Keratinocyte (primary cell): ENCODE measurements at regions not wholly inside any gene's neighbourhood (a gene's known extent, or its start where the extent isn't known, plus 50 kb on each side); places are given as distances from the start of the nearest gene placed in this dataset.

ENCODE experiments used
- DNase-seq: peaks from one replicate; pipeline ENCODE4 v3.0.0-alpha.2; 2011; ENCODE audit warnings: low read depth, missing footprints, low spot score
- FAIRE-seq: peaks from 2 replicates; lab custom pipeline; 2011; peaks lifted over from hg19 to GRCh38; lab: Jason Lieb, UNC
- H2AFZ ChIP-seq: 2 replicates; pipeline ENCODE4 v1.6.0; 2012; ENCODE audit warnings: low read length, control low read depth, inconsistent platforms; ENCODE audit not compliant: control insufficient read depth
- H3K27ac ChIP-seq: 2 replicates; pipeline ENCODE4 v1.5.1; 2011; ENCODE audit warnings: low read length; ENCODE audit not compliant: control insufficient read depth, insufficient read depth
- H3K27me3 ChIP-seq: 3 replicates; pipeline ENCODE4 v1.6.0; 2011; ENCODE audit warnings: low read length; ENCODE audit not compliant: control insufficient read depth, insufficient read depth; ENCODE audit errors: extremely low read depth
- H3K36me3 ChIP-seq, 2 experiments: 2 replicates in 1 of 2; 3 replicates in 1 of 2; pipeline ENCODE4 v1.5.1; 2011; ENCODE audit warnings: low read length in 2 of 2, mild to moderate bottlenecking in 1 of 2; ENCODE audit not compliant: control insufficient read depth in 2 of 2, insufficient read depth in 2 of 2; ENCODE audit errors: extremely low read depth in 1 of 2
- H3K4me1 ChIP-seq: 3 replicates; pipeline ENCODE4 v1.5.1; 2011; ENCODE audit warnings: low read length; ENCODE audit not compliant: control insufficient read depth, insufficient read depth; ENCODE audit errors: extremely low read depth
- H3K4me2 ChIP-seq: 3 replicates; pipeline ENCODE4 v1.6.0; 2011; ENCODE audit warnings: low read depth, low read length; ENCODE audit not compliant: control insufficient read depth, insufficient read depth; ENCODE audit errors: extremely low read depth
- H3K4me3 ChIP-seq, 3 experiments: fragments of 200-600 bp in 1 of 3; sonication (generic) in 1 of 3; 2 replicates in 2 of 3; 3 replicates in 1 of 3; pipeline ENCODE4 v1.5.1; 2011 to 2016; ENCODE audit warnings: low read length in 3 of 3, mild to moderate bottlenecking in 3 of 3, control low read depth in 2 of 3, inconsistent platforms in 1 of 3, low read depth in 1 of 3, mixed read lengths in 1 of 3, mixed run types in 1 of 3, moderate library complexity in 1 of 3; ENCODE audit not compliant: control insufficient read depth in 2 of 3, insufficient read depth in 2 of 3; ENCODE audit errors: extremely low read depth in 1 of 3
- H3K79me2 ChIP-seq: 2 replicates; pipeline ENCODE4 v1.6.0; 2012; ENCODE audit warnings: low read length; ENCODE audit not compliant: control insufficient read depth, insufficient read depth
- H3K9ac ChIP-seq: 3 replicates; pipeline ENCODE4 v1.6.0; 2011; ENCODE audit warnings: low read length; ENCODE audit not compliant: control insufficient read depth, insufficient read depth; ENCODE audit errors: extremely low read depth
- H3K9me1 ChIP-seq: 3 replicates; pipeline ENCODE4 v1.6.0; 2011; ENCODE audit warnings: low read length; ENCODE audit not compliant: control insufficient read depth, insufficient read depth; ENCODE audit errors: extremely low read depth
- H3K9me3 ChIP-seq: 2 replicates; pipeline ENCODE4 v1.5.1; 2012; ENCODE audit warnings: low read depth, low read length; ENCODE audit not compliant: control insufficient read depth
- H4K20me1 ChIP-seq: 3 replicates; pipeline ENCODE4 v1.6.0; 2011; ENCODE audit warnings: low read length; ENCODE audit not compliant: control insufficient read depth, insufficient read depth; ENCODE audit errors: extremely low read depth
- EZH2 ChIP-seq: IDR thresholded peaks from one replicate; pipeline ENCODE4 v1.6.1; 2012; ENCODE audit warnings: inconsistent platforms, mild to moderate bottlenecking, low read length, moderate library complexity
- dilution Hi-C: fragments of 300-500 bp; cut with MboI; formaldehyde crosslinking; loops from one replicate; pipeline ENCODE4 v1.7.0; 2020; ENCODE audit warnings: low sequenced_read_pairs; ENCODE audit not compliant: extremely low pct_ligation_motif_present
- TF ChIP-seq, protein P1 (sequence below), 3 experiments: IDR thresholded peaks in 1 of 3; conservative IDR thresholded peaks in 1 of 3; optimal IDR thresholded peaks in 1 of 3; 2 replicates in 2 of 3; 3 replicates in 1 of 3; pipeline versions ENCODE3 to v1.5.1; 2011; ENCODE audit warnings: low read length in 3 of 3, mild to moderate bottlenecking in 3 of 3, moderate library complexity in 2 of 3, control low read depth in 1 of 3, inconsistent platforms in 1 of 3; ENCODE audit not compliant: insufficient read depth in 2 of 3; ENCODE audit errors: extremely low read depth in 1 of 3

DNA sequence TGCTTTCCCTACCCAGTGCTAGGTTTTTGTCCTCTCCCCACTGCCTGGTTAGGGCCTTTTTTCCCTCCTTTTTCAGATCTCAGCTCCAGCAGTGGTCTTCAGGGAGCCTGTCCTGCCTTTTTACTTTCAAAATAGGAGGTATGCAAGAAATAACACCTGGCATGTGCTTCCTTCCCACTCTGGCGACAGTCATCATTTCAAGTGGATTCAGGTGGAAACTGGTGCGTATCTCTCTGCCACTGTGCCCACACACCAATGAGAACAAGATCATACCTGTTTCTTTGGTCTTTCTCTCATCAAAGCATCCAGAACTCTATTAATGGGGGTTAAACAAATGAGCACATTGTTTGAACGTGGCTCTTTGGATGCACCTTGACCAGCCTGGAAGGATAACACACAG, 95.7 kb upstream of the GGTLC1 start:
- Histone ChIP-seq H2AFZ (no peak overlapping the region), H3K4me1 (no peaks in the 10 kb centered on the region), H3K4me2 (no peak overlapping the region), H4K20me1 (no peaks in the 10 kb centered on the region), H3K36me3 (no peaks in the 10 kb centered on the region), H3K27me3 (no peaks in the 10 kb centered on the region), H3K4me3 (no peak overlapping the region), H3K79me2 (no peaks in the 10 kb centered on the region), H3K9ac (no peak overlapping the region), H3K9me1 (no peaks in the 10 kb centered on the region), H3K9me3 (no peaks in the 10 kb centered on the region), H3K27ac (no peak overlapping the region)
- DNase-seq: no peak
- no peak for FAIRE-seq
- dilution Hi-C loops: no loop called here
- TF ChIP-seq, protein P1, sequence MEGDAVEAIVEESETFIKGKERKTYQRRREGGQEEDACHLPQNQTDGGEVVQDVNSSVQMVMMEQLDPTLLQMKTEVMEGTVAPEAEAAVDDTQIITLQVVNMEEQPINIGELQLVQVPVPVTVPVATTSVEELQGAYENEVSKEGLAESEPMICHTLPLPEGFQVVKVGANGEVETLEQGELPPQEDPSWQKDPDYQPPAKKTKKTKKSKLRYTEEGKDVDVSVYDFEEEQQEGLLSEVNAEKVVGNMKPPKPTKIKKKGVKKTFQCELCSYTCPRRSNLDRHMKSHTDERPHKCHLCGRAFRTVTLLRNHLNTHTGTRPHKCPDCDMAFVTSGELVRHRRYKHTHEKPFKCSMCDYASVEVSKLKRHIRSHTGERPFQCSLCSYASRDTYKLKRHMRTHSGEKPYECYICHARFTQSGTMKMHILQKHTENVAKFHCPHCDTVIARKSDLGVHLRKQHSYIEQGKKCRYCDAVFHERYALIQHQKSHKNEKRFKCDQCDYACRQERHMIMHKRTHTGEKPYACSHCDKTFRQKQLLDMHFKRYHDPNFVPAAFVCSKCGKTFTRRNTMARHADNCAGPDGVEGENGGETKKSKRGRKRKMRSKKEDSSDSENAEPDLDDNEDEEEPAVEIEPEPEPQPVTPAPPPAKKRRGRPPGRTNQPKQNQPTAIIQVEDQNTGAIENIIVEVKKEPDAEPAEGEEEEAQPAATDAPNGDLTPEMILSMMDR (optimal IDR thresholded peaks at IDR 0.05 in 1 of 3, IDR thresholded peaks at IDR 0.05 in 1 of 3, conservative IDR thresholded peaks at IDR 0.05 in 1 of 3; ENCODE audit: extremely low read depth in 1 of 3, insufficient read depth in 2 of 3, low read length in 3 of 3): no peak
- no peak for TF ChIP-seq EZH2

DNA sequence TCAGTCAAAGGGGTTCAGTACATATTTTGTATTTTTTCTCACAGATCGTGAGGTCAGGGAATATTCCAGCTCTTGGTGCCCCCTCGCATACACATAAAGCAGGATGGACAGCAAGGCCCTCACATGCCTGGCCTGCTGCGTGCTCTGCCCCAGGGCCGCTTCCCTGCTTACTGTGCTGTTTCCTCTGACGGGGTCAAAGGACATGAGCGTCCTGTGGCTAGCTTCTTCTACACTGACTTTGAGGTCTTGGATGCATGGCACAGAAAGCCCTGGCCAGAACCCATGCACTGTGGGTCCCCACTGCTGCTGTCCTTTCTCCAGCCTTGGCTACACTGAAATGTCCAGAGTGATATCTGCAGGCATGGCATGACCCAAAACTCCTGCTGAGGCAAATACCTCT, 92.5 kb upstream of the GGTLC1 start:
- FAIRE-seq (no peak), DNase-seq (no peak)
- Histone ChIP-seq H3K79me2 (no peaks in the 10 kb centered on the region), H4K20me1 (no peaks in the 10 kb centered on the region), H3K4me3 (no peak overlapping the region), H3K27me3 (no peaks in the 10 kb centered on the region), H3K27ac (no peak overlapping the region), H3K36me3 (no peaks in the 10 kb centered on the region), H3K9me1 (no peaks in the 10 kb centered on the region), H3K9ac (no peak overlapping the region), H3K4me1 (no peaks in the 10 kb centered on the region), H3K4me2 (no peak overlapping the region), H3K9me3 (no peaks in the 10 kb centered on the region), H2AFZ (no peak overlapping the region)
- TF ChIP-seq EZH2: no peak
- TF ChIP-seq, protein P1 (optimal IDR thresholded peaks at IDR 0.05 in 1 of 3, IDR thresholded peaks at IDR 0.05 in 1 of 3, conservative IDR thresholded peaks at IDR 0.05 in 1 of 3; ENCODE audit: extremely low read depth in 1 of 3, insufficient read depth in 2 of 3, low read length in 3 of 3): no peak
- dilution Hi-C loops: no loop called here
